ENCODE measurements at regions not wholly inside any gene's neighbourhood (a gene's known extent, or its start where the extent isn't known, plus 50 kb on each side); places are given as distances from the start of the nearest gene placed in this dataset.

GRCh38 chr2:137892739-137893138 lies 71.5 kb upstream of the HNMT start:
- H3K27ac ChIP-seq, result no peak overlapping the region
- no peaks in the 10 kb centered on the region for H3K9me3 ChIP-seq
- TF ChIP-seq EP300 (IDR thresholded peaks at IDR 0.05) (no peak), POLR2A (IDR thresholded peaks at IDR 0.05) (no peak), CTCF (IDR thresholded peaks at IDR 0.05) (no peak)
- H3K4me3 ChIP-seq, result no peak overlapping the region
- H3K4me1 ChIP-seq (ENCODE audit: insufficient read depth), result no peaks in the 10 kb centered on the region
- intact Hi-C loops (cut with DNase I), result no loop called here
- DNase-seq, result no peak
- 3 to 22% (median 8%) methylated on average over 2 of the region's 2 CpGs for WGBS, 3 donors
- H3K27me3 ChIP-seq, result no peaks in the 10 kb centered on the region
- H3K36me3 ChIP-seq, result no peaks in the 10 kb centered on the region

GRCh38 chr2:137893145-137893544 lies 71.1 kb upstream of the HNMT start:
- no peak for DNase-seq
- H3K4me1 ChIP-seq (ENCODE audit: insufficient read depth), result no peaks in the 10 kb centered on the region
- WGBS, 3 donors, result 28 to 42% (median 40%) methylated on average over 2 of the region's 2 CpGs
- no peak overlapping the region for H3K27ac ChIP-seq
- H3K9me3 ChIP-seq, result no peaks in the 10 kb centered on the region
- TF ChIP-seq EP300 (IDR thresholded peaks at IDR 0.05) (no peak), CTCF (IDR thresholded peaks at IDR 0.05) (no peak), POLR2A (IDR thresholded peaks at IDR 0.05) (no peak)
- no peaks in the 10 kb centered on the region for H3K36me3 ChIP-seq
- H3K4me3 ChIP-seq, result no peak overlapping the region
- no peaks in the 10 kb centered on the region for H3K27me3 ChIP-seq
- intact Hi-C loops (cut with DNase I), result no loop called here

- intact Hi-C loops (cut with DNase I), result no loop called here
- TF ChIP-seq POLR2A (IDR thresholded peaks at IDR 0.05) (no peak), CTCF (IDR thresholded peaks at IDR 0.05) (no peak), EP300 (IDR thresholded peaks at IDR 0.05) (no peak)
- H3K4me3 ChIP-seq, result no peak overlapping the region
- no peaks in the 10 kb centered on the region for H3K36me3 ChIP-seq
- 46 to 53% (median 48%) methylated on average over 2 of the region's 2 CpGs for WGBS, 3 donors
- H3K4me1 ChIP-seq (ENCODE audit: insufficient read depth), result no peaks in the 10 kb centered on the region
- DNase-seq, result no peak
- no peaks in the 10 kb centered on the region for H3K27me3 ChIP-seq
- no peak overlapping the region for H3K27ac ChIP-seq
- no peaks in the 10 kb centered on the region for H3K9me3 ChIP-seq
Measured at GRCh38 chr2:137896467-137896866, 67.8 kb upstream of the HNMT start.

GRCh38 chr2:137897082-137897481 lies 67.2 kb upstream of the HNMT start:
- no peak overlapping the region for H3K4me3 ChIP-seq
- TF ChIP-seq POLR2A (IDR thresholded peaks at IDR 0.05) (no peak), EP300 (IDR thresholded peaks at IDR 0.05) (no peak), CTCF (IDR thresholded peaks at IDR 0.05) (no peak)
- no peaks in the 10 kb centered on the region for H3K27me3 ChIP-seq
- no peaks in the 10 kb centered on the region for H3K4me1 ChIP-seq (ENCODE audit: insufficient read depth)
- 73 to 96% (median 78%) methylated on average over 1 of the region's 1 CpG for WGBS, 3 donors
- H3K36me3 ChIP-seq, result no peaks in the 10 kb centered on the region
- intact Hi-C loops (cut with DNase I), result no loop called here
- no peak overlapping the region for H3K27ac ChIP-seq
- H3K9me3 ChIP-seq, result no peaks in the 10 kb centered on the region
- DNase-seq, result no peak

Data from ovary (tissue), 7 donors.